HG03159 (cell line): ENCODE measurements at regions not wholly inside any gene's neighbourhood (a gene's known extent, or its start where the extent isn't known, plus 50 kb on each side); places are given as distances from the start of the nearest gene placed in this dataset.
"Not testable (repeated sequence)": the region's sequence is repeated elsewhere in the genome, so short reads cannot be mapped to it uniquely, and the experiment has no call there.

Experiments
- ATAC-seq: cut with Tn5 transposase; IDR thresholded peaks from one replicate; pipeline ENCODE4 v1.9.1; 2021; ENCODE audit warnings: mild to moderate bottlenecking, moderate library complexity; ENCODE audit not compliant: unreplicated experiment

GRCh38 chr19:20482721-20483120 is 82.9 kb downstream of the ZNF737 start:
- ATAC-seq = no peak

GRCh38 chr19:20481736-20482135 is 83.8 kb downstream of the ZNF737 start:
- ATAC-seq = no peak

- ATAC-seq = no peak
These were observed 86.1 kb downstream of the ZNF737 start for GRCh38 chr19:20479483-20479882.

GRCh38 chr19:20478936-20479335 is 86.6 kb downstream of the ZNF737 start:
- ATAC-seq = no peak

GRCh38 chr19:20472854-20473253 is 92.7 kb downstream of the ZNF737 start:
- no peak for ATAC-seq

GRCh38 chr19:20471431-20471830 is 94.2 kb downstream of the ZNF737 start:
- ATAC-seq = no peak

- no peak for ATAC-seq
These were observed 95.0 kb downstream of the ZNF737 start for GRCh38 chr19:20470345-20471135.

- ATAC-seq = not testable (repeated sequence)
These were observed 99.0 kb downstream of the ZNF737 start for GRCh38 chr19:20466638-20466990.

- ATAC-seq = not testable (repeated sequence)
These were observed 99.5 kb downstream of the ZNF737 start for GRCh38 chr19:20465922-20466637.

GRCh38 chr19:20453425-20453935 is 112.1 kb downstream of the ZNF737 start:
- no peak for ATAC-seq

- no peak for ATAC-seq
These were observed 121.2 kb downstream of the ZNF737 start for GRCh38 chr19:20444202-20444885.

GRCh38 chr19:20432266-20432842 is 133.2 kb downstream of the ZNF737 start:
- not testable (repeated sequence) for ATAC-seq

- no peak for ATAC-seq
These were observed 133.8 kb downstream of the ZNF737 start for GRCh38 chr19:20431826-20432225.

- ATAC-seq = peak; percentile 5
These were observed 142.0 kb downstream of the ZNF737 start for GRCh38 chr19:20423381-20424197.

- no peak for ATAC-seq
These were observed 143.1 kb downstream of the ZNF737 start for GRCh38 chr19:20422216-20423205.

GRCh38 chr19:20416661-20417060 is 148.9 kb downstream of the ZNF737 start:
- ATAC-seq = no peak

- ATAC-seq = no peak
These were observed 151.5 kb downstream of the ZNF737 start for GRCh38 chr19:20414120-20414519.

GRCh38 chr19:20413705-20414104 is 151.9 kb downstream of the ZNF737 start:
- no peak for ATAC-seq

- no peak for ATAC-seq
These were observed 152.7 kb downstream of the ZNF737 start for GRCh38 chr19:20412846-20413245.
